Fibroblast of lung (primary cell): ENCODE measurements at regions not wholly inside any gene's neighbourhood (a gene's known extent, or its start where the extent isn't known, plus 50 kb on each side); places are given as distances from the start of the nearest gene placed in this dataset.

Experiments
- DNase-seq, 2 donors: peaks; one replicate each; pipeline versions ENCODE4 v3.0.0 to v3.0.0-alpha.2; 2010; ENCODE audit warnings: low read depth in 2 of 2
- H2AFZ ChIP-seq: 2 replicates; pipeline ENCODE4 v1.5.1; 2012; ENCODE audit warnings: low read length, control low read depth, inconsistent platforms
- H3K27ac ChIP-seq: 2 replicates; pipeline ENCODE4 v1.5.1; 2011; ENCODE audit warnings: low read length, control low read depth; ENCODE audit not compliant: insufficient read depth
- H3K27me3 ChIP-seq: 2 replicates; pipeline ENCODE4 v1.5.1; 2011; ENCODE audit warnings: mild to moderate bottlenecking, low read length; ENCODE audit not compliant: control insufficient read depth, insufficient read depth
- H3K36me3 ChIP-seq: 2 replicates; pipeline ENCODE4 v1.5.1; 2011; ENCODE audit warnings: low read length; ENCODE audit not compliant: control insufficient read depth, insufficient read depth
- H3K4me1 ChIP-seq: 2 replicates; pipeline ENCODE4 v1.5.1; 2011; ENCODE audit warnings: low read length; ENCODE audit not compliant: control insufficient read depth, insufficient read depth; ENCODE audit errors: extremely low read depth
- H3K4me2 ChIP-seq: 2 replicates; pipeline ENCODE4 v1.5.1; 2011; ENCODE audit warnings: low read length, control low read depth; ENCODE audit not compliant: insufficient read depth; ENCODE audit errors: extremely low read depth
- H3K4me3 ChIP-seq, 4 experiments: fragments of 200-600 bp in 1 of 4; sonication (generic) in 1 of 4; replicated peaks in 1 of 4; 2 replicates each; pipeline ENCODE4 v1.5.1; 2011 to 2016; ENCODE audit warnings: low read length in 4 of 4, low read depth in 3 of 4, mild to moderate bottlenecking in 3 of 4, control low read depth in 2 of 4, inconsistent platforms in 1 of 4, mixed read lengths in 1 of 4; ENCODE audit not compliant: insufficient read depth in 1 of 4; ENCODE audit errors: control extremely low read depth in 1 of 4
- H3K79me2 ChIP-seq: 2 replicates; pipeline ENCODE4 v1.5.1; 2012; ENCODE audit warnings: mild to moderate bottlenecking, low read length, inconsistent platforms; ENCODE audit not compliant: control insufficient read depth, insufficient read depth
- H3K9ac ChIP-seq: 2 replicates; pipeline ENCODE4 v1.5.1; 2011; ENCODE audit warnings: mild to moderate bottlenecking, low read length, control low read depth; ENCODE audit not compliant: insufficient read depth
- H3K9me3 ChIP-seq: 2 replicates; pipeline ENCODE4 v1.5.1; 2012; ENCODE audit warnings: low read depth, low read length; ENCODE audit not compliant: control insufficient read depth, insufficient read depth
- H4K20me1 ChIP-seq: 2 replicates; pipeline ENCODE4 v1.5.1; 2011; ENCODE audit warnings: low read length; ENCODE audit not compliant: control insufficient read depth, insufficient read depth; ENCODE audit errors: extremely low read depth
- CTCF ChIP-seq, 2 donors: IDR thresholded peaks in 1 of 2; conservative IDR thresholded peaks in 1 of 2; 1 replicate in 1 of 2; 2 replicates in 1 of 2; pipeline ENCODE4 v1.5.1; 2011 to 2012; ENCODE audit warnings: low read length in 2 of 2, control low read depth in 1 of 2, inconsistent platforms in 1 of 2, low read depth in 1 of 2, mild to moderate bottlenecking in 1 of 2
- EZH2 ChIP-seq: IDR thresholded peaks from 2 replicates; pipeline ENCODE4 v1.5.1; 2012; ENCODE audit warnings: low read length, control low read depth, mild to moderate bottlenecking; ENCODE audit errors: missing control alignments

GRCh38 chr1:229109320-229109761, 161.6 kb upstream of the RAB4A start:
- Histone ChIP-seq H3K4me1 (no peaks in the 10 kb centered on the region), H3K27ac (no peak overlapping the region), H3K4me2 (no peak overlapping the region), H3K4me3 (no peak overlapping the region), H4K20me1 (no peaks in the 10 kb centered on the region), H3K36me3 (no peaks in the 10 kb centered on the region), H3K9me3 (no peaks in the 10 kb centered on the region), H3K27me3 (no peaks in the 10 kb centered on the region), H3K79me2 (no peaks in the 10 kb centered on the region), H2AFZ (no peak overlapping the region), H3K9ac (no peak overlapping the region)
- TF ChIP-seq CTCF (conservative IDR thresholded peaks at IDR 0.05 in 1 of 2, IDR thresholded peaks at IDR 0.05 in 1 of 2; ENCODE audit: low read depth in 1 of 2, low read length in 2 of 2) = no peak
- no peak for TF ChIP-seq EZH2
- no peak for DNase-seq

- H3K9ac ChIP-seq = no peak overlapping the region
- H3K4me1 ChIP-seq = no peaks in the 10 kb centered on the region
- no peak overlapping the region for H3K27ac ChIP-seq
- H3K36me3 ChIP-seq = no peaks in the 10 kb centered on the region
- no peaks in the 10 kb centered on the region for H4K20me1 ChIP-seq
- DNase-seq = no peak
- no peaks in the 10 kb centered on the region for H3K27me3 ChIP-seq
- H2AFZ ChIP-seq = no peak overlapping the region
- no peak overlapping the region for H3K4me3 ChIP-seq
- no peak overlapping the region for H3K4me2 ChIP-seq
- no peaks in the 10 kb centered on the region for H3K79me2 ChIP-seq
- TF ChIP-seq EZH2 = no peak
- no peak for TF ChIP-seq CTCF (conservative IDR thresholded peaks at IDR 0.05 in 1 of 2, IDR thresholded peaks at IDR 0.05 in 1 of 2; ENCODE audit: low read depth in 1 of 2, low read length in 2 of 2)
- no peaks in the 10 kb centered on the region for H3K9me3 ChIP-seq
Measured at GRCh38 chr1:229110986-229111385, 159.9 kb upstream of the RAB4A start.

- Histone ChIP-seq H3K27ac (no peak overlapping the region), H3K27me3 (no peaks in the 10 kb centered on the region), H3K9me3 (no peaks in the 10 kb centered on the region), H3K9ac (no peak overlapping the region), H3K4me2 (no peak overlapping the region), H4K20me1 (no peaks in the 10 kb centered on the region), H3K79me2 (no peaks in the 10 kb centered on the region), H3K4me1 (no peaks in the 10 kb centered on the region), H3K4me3 (no peak overlapping the region), H2AFZ (no peak overlapping the region), H3K36me3 (no peaks in the 10 kb centered on the region)
- peak in 1 of 2 donors; percentile 65 for DNase-seq
- TF ChIP-seq CTCF (conservative IDR thresholded peaks at IDR 0.05 in 1 of 2, IDR thresholded peaks at IDR 0.05 in 1 of 2; ENCODE audit: low read depth in 1 of 2, low read length in 2 of 2) (no peak), EZH2 (no peak)
Measured at GRCh38 chr1:229111703-229112319, 159.1 kb upstream of the RAB4A start.
